ENCODE measurements at regions not wholly inside any gene's neighbourhood (a gene's known extent, or its start where the extent isn't known, plus 50 kb on each side); places are given as distances from the start of the nearest gene placed in this dataset.

GRCh38 chr5:2894316-2894715 is 142.8 kb upstream of the IRX2 start:
- DNase-seq: no peak
- H3K27ac Mint-ChIP-seq: no peak overlapping the region
- ChIA-PET POLR2A (no interaction called here), CTCF (no interaction called here)
- H3K27me3 Mint-ChIP-seq: no peaks in the 10 kb centered on the region
- H3K36me3 Mint-ChIP-seq: peaks cover 0 to 2% (median 0%) of the 10 kb centered on the region in 3 donors
- H3K27me3 ChIP-seq (ENCODE audit: insufficient read depth, low read length, poor library complexity, severe bottlenecking): no peaks in the 10 kb centered on the region
- H3K4me3 ChIP-seq (ENCODE audit: low read length): no peak overlapping the region
- H3K9me3 Mint-ChIP-seq: peaks cover 4 to 11% (median 8%) of the 10 kb centered on the region in 5 donors
- H3K36me3 ChIP-seq (ENCODE audit: insufficient read depth, low read length): no peaks in the 10 kb centered on the region
- no peaks in the 10 kb centered on the region for H3K4me1 Mint-ChIP-seq
- H3K9me3 ChIP-seq (ENCODE audit: low read length): no peaks in the 10 kb centered on the region
- H3K27ac ChIP-seq (ENCODE audit: low read depth, low read length): no peak overlapping the region
- H3K4me3 Mint-ChIP-seq: no peak overlapping the region
- no peaks in the 10 kb centered on the region for H3K4me1 ChIP-seq (ENCODE audit: insufficient read depth, low read length)

- Mint-ChIP-seq H3K4me1 (no peaks in the 10 kb centered on the region), H3K4me3 (no peak overlapping the region), H3K36me3 (peaks cover 0 to 2% (median 0%) of the 10 kb centered on the region in 3 donors), H3K27ac (no peak overlapping the region), H3K27me3 (no peaks in the 10 kb centered on the region), H3K9me3 (peaks cover 3 to 11% (median 8%) of the 10 kb centered on the region in 5 donors)
- H3K4me3 ChIP-seq (ENCODE audit: low read length): no peak overlapping the region
- DNase-seq: no peak
- ChIA-PET POLR2A (no interaction called here), CTCF (no interaction called here)
- H3K9me3 ChIP-seq (ENCODE audit: low read length): no peaks in the 10 kb centered on the region
- no peaks in the 10 kb centered on the region for H3K27me3 ChIP-seq (ENCODE audit: insufficient read depth, low read length, poor library complexity, severe bottlenecking)
- no peak overlapping the region for H3K27ac ChIP-seq (ENCODE audit: low read depth, low read length)
- H3K4me1 ChIP-seq (ENCODE audit: insufficient read depth, low read length): no peaks in the 10 kb centered on the region
- no peaks in the 10 kb centered on the region for H3K36me3 ChIP-seq (ENCODE audit: insufficient read depth, low read length)
These were observed 141.1 kb upstream of the IRX2 start for GRCh38 chr5:2892466-2893000.

- Mint-ChIP-seq H3K36me3 (peaks cover 0 to 2% (median 0%) of the 10 kb centered on the region in 3 donors), H3K4me3 (no peak overlapping the region), H3K9me3 (peaks cover 4 to 11% (median 8%) of the 10 kb centered on the region in 5 donors), H3K27me3 (no peaks in the 10 kb centered on the region), H3K27ac (no peak overlapping the region), H3K4me1 (no peaks in the 10 kb centered on the region)
- no peak overlapping the region for H3K27ac ChIP-seq (ENCODE audit: low read depth, low read length)
- no peaks in the 10 kb centered on the region for H3K4me1 ChIP-seq (ENCODE audit: insufficient read depth, low read length)
- H3K27me3 ChIP-seq (ENCODE audit: insufficient read depth, low read length, poor library complexity, severe bottlenecking): no peaks in the 10 kb centered on the region
- DNase-seq: no peak
- no peak overlapping the region for H3K4me3 ChIP-seq (ENCODE audit: low read length)
- CTCF ChIA-PET: no interaction called here
- POLR2A ChIA-PET: no interaction called here
- H3K36me3 ChIP-seq (ENCODE audit: insufficient read depth, low read length): no peaks in the 10 kb centered on the region
- no peaks in the 10 kb centered on the region for H3K9me3 ChIP-seq (ENCODE audit: low read length)
These were observed 140.3 kb upstream of the IRX2 start for GRCh38 chr5:2891781-2892180.

GRCh38 chr5:2890011-2890410 is 138.5 kb upstream of the IRX2 start:
- Mint-ChIP-seq H3K27me3 (no peaks in the 10 kb centered on the region), H3K36me3 (peaks cover 0 to 2% (median 0%) of the 10 kb centered on the region in 3 donors), H3K9me3 (peaks cover 5 to 11% (median 7%) of the 10 kb centered on the region in 5 donors), H3K27ac (no peak overlapping the region), H3K4me1 (no peaks in the 10 kb centered on the region), H3K4me3 (no peak overlapping the region)
- ChIA-PET CTCF (no interaction called here), POLR2A (no interaction called here)
- Histone ChIP-seq H3K27me3 (ENCODE audit: insufficient read depth, low read length, poor library complexity, severe bottlenecking) (no peaks in the 10 kb centered on the region), H3K9me3 (ENCODE audit: low read length) (no peaks in the 10 kb centered on the region), H3K4me3 (ENCODE audit: low read length) (no peak overlapping the region), H3K36me3 (ENCODE audit: insufficient read depth, low read length) (no peaks in the 10 kb centered on the region), H3K27ac (ENCODE audit: low read depth, low read length) (no peak overlapping the region), H3K4me1 (ENCODE audit: insufficient read depth, low read length) (no peaks in the 10 kb centered on the region)
- DNase-seq: no peak

GRCh38 chr5:2888520-2889060 is 137.1 kb upstream of the IRX2 start:
- Histone ChIP-seq H3K27me3 (ENCODE audit: insufficient read depth, low read length, poor library complexity, severe bottlenecking) (no peaks in the 10 kb centered on the region), H3K4me3 (ENCODE audit: low read length) (no peak overlapping the region), H3K27ac (ENCODE audit: low read depth, low read length) (no peak overlapping the region), H3K9me3 (ENCODE audit: low read length) (no peaks in the 10 kb centered on the region), H3K4me1 (ENCODE audit: insufficient read depth, low read length) (no peaks in the 10 kb centered on the region), H3K36me3 (ENCODE audit: insufficient read depth, low read length) (no peaks in the 10 kb centered on the region)
- Mint-ChIP-seq H3K4me1 (no peaks in the 10 kb centered on the region), H3K27ac (no peak overlapping the region), H3K4me3 (no peak overlapping the region), H3K9me3 (peaks cover 2 to 10% (median 5%) of the 10 kb centered on the region in 5 donors), H3K27me3 (no peaks in the 10 kb centered on the region), H3K36me3 (peaks cover 0 to 2% (median 0%) of the 10 kb centered on the region in 3 donors)
- ChIA-PET POLR2A (no interaction called here), CTCF (no interaction called here)
- no peak for DNase-seq

- no peak overlapping the region for H3K27ac ChIP-seq (ENCODE audit: low read depth, low read length)
- Mint-ChIP-seq H3K27ac (no peak overlapping the region), H3K27me3 (no peaks in the 10 kb centered on the region), H3K4me3 (no peak overlapping the region), H3K9me3 (peaks cover 4 to 10% (median 5%) of the 10 kb centered on the region in 5 donors), H3K36me3 (peaks cover 0 to 2% (median 0%) of the 10 kb centered on the region in 3 donors), H3K4me1 (no peaks in the 10 kb centered on the region)
- POLR2A ChIA-PET: no interaction called here
- no peaks in the 10 kb centered on the region for H3K4me1 ChIP-seq (ENCODE audit: insufficient read depth, low read length)
- H3K36me3 ChIP-seq (ENCODE audit: insufficient read depth, low read length): no peaks in the 10 kb centered on the region
- no peak overlapping the region for H3K4me3 ChIP-seq (ENCODE audit: low read length)
- H3K27me3 ChIP-seq (ENCODE audit: insufficient read depth, low read length, poor library complexity, severe bottlenecking): no peaks in the 10 kb centered on the region
- no peaks in the 10 kb centered on the region for H3K9me3 ChIP-seq (ENCODE audit: low read length)
- CTCF ChIA-PET: no interaction called here
- DNase-seq: no peak
These were observed 136.2 kb upstream of the IRX2 start for GRCh38 chr5:2887481-2888348.

- Mint-ChIP-seq H3K4me1 (no peaks in the 10 kb centered on the region), H3K9me3 (peaks cover 3 to 10% (median 5%) of the 10 kb centered on the region in 5 donors), H3K36me3 (peaks cover 0 to 2% (median 0%) of the 10 kb centered on the region in 3 donors), H3K27me3 (no peaks in the 10 kb centered on the region), H3K4me3 (no peak overlapping the region), H3K27ac (no peak overlapping the region)
- Histone ChIP-seq H3K27ac (ENCODE audit: low read depth, low read length) (no peak overlapping the region), H3K27me3 (ENCODE audit: insufficient read depth, low read length, poor library complexity, severe bottlenecking) (no peaks in the 10 kb centered on the region), H3K9me3 (ENCODE audit: low read length) (no peaks in the 10 kb centered on the region), H3K4me3 (ENCODE audit: low read length) (no peak overlapping the region), H3K4me1 (ENCODE audit: insufficient read depth, low read length) (no peaks in the 10 kb centered on the region), H3K36me3 (ENCODE audit: insufficient read depth, low read length) (no peaks in the 10 kb centered on the region)
- DNase-seq: no peak
- POLR2A ChIA-PET: no interaction called here
- CTCF ChIA-PET: no interaction called here
These were observed 135.1 kb upstream of the IRX2 start for GRCh38 chr5:2886531-2886930.

- Mint-ChIP-seq H3K4me1 (no peaks in the 10 kb centered on the region), H3K4me3 (no peak overlapping the region), H3K9me3 (peaks cover 11 to 29% (median 12%) of the 10 kb centered on the region in 5 donors), H3K36me3 (no peaks in the 10 kb centered on the region), H3K27ac (no peak overlapping the region), H3K27me3 (no peaks in the 10 kb centered on the region)
- H3K27ac ChIP-seq (ENCODE audit: low read depth, low read length): no peak overlapping the region
- no peak overlapping the region for H3K4me3 ChIP-seq (ENCODE audit: low read length)
- H3K27me3 ChIP-seq (ENCODE audit: insufficient read depth, low read length, poor library complexity, severe bottlenecking): no peaks in the 10 kb centered on the region
- no peaks in the 10 kb centered on the region for H3K9me3 ChIP-seq (ENCODE audit: low read length)
- no peaks in the 10 kb centered on the region for H3K4me1 ChIP-seq (ENCODE audit: insufficient read depth, low read length)
- DNase-seq: no peak
- POLR2A ChIA-PET: no interaction called here
- H3K36me3 ChIP-seq (ENCODE audit: insufficient read depth, low read length): no peaks in the 10 kb centered on the region
- CTCF ChIA-PET: no interaction called here
These were observed 132.3 kb upstream of the IRX2 start for GRCh38 chr5:2883771-2884170.

All from CD8-positive, alpha-beta memory T cell (primary cell).